Adipocyte (in vitro differentiated cells): ENCODE measurements at regions not wholly inside any gene's neighbourhood (a gene's known extent, or its start where the extent isn't known, plus 50 kb on each side); places are given as distances from the start of the nearest gene placed in this dataset.

Source experiments
- DNase-seq: peaks from one replicate; pipeline ENCODE4 v3.0.0-alpha.2; 2015; ENCODE audit warnings: low read depth
- H3K27me3 ChIP-seq: replicated peaks from 2 replicates; pipeline ENCODE4 v1.7.0; 2013; ENCODE audit warnings: mild to moderate bottlenecking, low read length, moderate library complexity; ENCODE audit not compliant: control insufficient read depth, insufficient read depth
- H3K36me3 ChIP-seq: 2 replicates; pipeline ENCODE4 v1.7.0; 2013; ENCODE audit warnings: low read length, mild to moderate bottlenecking, moderate library complexity; ENCODE audit not compliant: control insufficient read depth, insufficient read depth, severe bottlenecking
- H3K4me1 ChIP-seq: 2 replicates; pipeline ENCODE4 v1.7.0; 2013; ENCODE audit warnings: mild to moderate bottlenecking, low read length, moderate library complexity; ENCODE audit not compliant: control insufficient read depth, insufficient read depth
- H3K4me3 ChIP-seq: 2 replicates; pipeline ENCODE4 v1.7.0; 2013; ENCODE audit warnings: mild to moderate bottlenecking, low read length, moderate library complexity
- H3K9ac ChIP-seq: 2 replicates; pipeline ENCODE4 v1.7.0; 2013; ENCODE audit warnings: mild to moderate bottlenecking, low read length, moderate library complexity
- H3K9me3 ChIP-seq: 2 replicates; pipeline ENCODE4 v1.7.0; 2013; ENCODE audit warnings: mild to moderate bottlenecking, low read length, moderate library complexity; ENCODE audit not compliant: control insufficient read depth

DNA sequence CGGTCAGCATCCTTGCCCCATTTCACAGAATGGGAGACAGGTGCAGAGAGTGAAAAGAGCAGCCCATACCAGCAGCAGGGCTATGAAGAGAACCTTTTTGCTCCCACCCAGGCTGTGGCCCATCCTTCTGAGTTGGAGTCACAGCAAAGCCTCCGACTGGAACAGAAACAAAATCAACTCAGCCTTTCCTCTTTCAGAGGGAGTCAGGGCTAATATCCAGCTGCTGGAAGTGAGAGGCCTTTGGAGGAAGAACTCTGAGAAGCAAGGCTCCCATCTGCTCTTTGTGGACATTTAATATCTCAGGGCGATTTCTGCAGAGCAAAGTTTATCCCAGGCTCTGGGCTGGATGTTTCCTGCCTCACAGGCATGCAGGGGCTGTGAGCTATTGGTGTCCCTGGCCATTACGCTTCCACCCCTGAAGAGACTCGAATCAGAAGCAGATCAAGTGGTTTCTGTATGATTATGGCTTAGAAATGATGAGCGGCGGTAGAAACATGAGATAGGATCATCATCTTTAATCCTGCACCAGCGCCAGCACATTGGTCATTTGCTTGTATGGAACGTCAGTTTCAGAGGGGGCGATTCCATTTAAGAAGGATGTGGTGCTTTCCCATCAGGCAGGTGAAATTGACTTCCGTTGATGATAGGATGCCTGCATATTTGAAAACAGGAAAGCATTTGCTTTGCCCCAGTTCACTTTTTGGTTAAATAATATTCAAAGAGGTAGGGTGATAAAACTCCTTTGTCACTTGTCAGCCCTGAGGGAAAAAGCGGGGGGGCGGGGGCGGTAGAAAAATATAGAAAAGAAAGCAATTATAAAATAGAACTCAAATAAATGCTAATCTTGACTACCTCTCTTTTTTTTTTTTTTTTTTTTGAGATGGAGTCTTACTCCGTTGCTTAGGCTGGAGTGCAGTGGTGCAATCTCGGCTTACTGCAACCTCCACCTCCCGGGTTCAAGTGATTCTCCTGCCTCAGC lies 152.4 kb downstream of the LRRC30 start:
- no peak for DNase-seq
- peaks cover 9% of the 10 kb centered on the region for H3K9me3 ChIP-seq

DNA sequence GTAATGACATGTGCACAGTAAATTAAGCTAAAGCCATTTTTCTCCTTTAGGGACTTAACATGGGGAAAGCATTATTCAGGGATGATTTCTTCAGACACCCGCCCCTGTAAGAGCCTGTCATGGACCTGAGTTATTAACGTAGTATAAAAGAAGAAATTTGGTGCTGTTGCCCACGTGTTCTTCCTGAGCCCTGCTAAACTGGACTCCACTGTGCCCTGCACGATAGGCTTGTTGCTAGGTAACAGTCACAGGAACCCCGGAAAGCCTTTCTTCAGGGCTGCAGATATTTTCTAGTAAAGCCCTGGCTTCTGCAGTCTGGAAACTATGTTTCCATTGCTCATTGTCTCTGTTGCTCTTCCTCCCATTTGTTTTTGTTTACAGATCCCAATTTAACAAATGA lies 157.9 kb downstream of the LRRC30 start:
- Histone ChIP-seq H3K9ac (no peak overlapping the region), H3K4me1 (peaks cover 11% of the 10 kb centered on the region), H3K27me3 (peaks cover 31% of the 10 kb centered on the region), H3K9me3 (peaks cover 9% of the 10 kb centered on the region), H3K36me3 (no peaks in the 10 kb centered on the region), H3K4me3 (no peak overlapping the region)
- DNase-seq = no peak

More for the DNA sequence above, 152.4 kb downstream of the LRRC30 start:
- peaks cover 59% of the 10 kb centered on the region for H3K27me3 ChIP-seq
- H3K4me3 ChIP-seq = no peak overlapping the region
- no peaks in the 10 kb centered on the region for H3K4me1 ChIP-seq
- no peaks in the 10 kb centered on the region for H3K36me3 ChIP-seq
- no peak overlapping the region for H3K9ac ChIP-seq

DNA sequence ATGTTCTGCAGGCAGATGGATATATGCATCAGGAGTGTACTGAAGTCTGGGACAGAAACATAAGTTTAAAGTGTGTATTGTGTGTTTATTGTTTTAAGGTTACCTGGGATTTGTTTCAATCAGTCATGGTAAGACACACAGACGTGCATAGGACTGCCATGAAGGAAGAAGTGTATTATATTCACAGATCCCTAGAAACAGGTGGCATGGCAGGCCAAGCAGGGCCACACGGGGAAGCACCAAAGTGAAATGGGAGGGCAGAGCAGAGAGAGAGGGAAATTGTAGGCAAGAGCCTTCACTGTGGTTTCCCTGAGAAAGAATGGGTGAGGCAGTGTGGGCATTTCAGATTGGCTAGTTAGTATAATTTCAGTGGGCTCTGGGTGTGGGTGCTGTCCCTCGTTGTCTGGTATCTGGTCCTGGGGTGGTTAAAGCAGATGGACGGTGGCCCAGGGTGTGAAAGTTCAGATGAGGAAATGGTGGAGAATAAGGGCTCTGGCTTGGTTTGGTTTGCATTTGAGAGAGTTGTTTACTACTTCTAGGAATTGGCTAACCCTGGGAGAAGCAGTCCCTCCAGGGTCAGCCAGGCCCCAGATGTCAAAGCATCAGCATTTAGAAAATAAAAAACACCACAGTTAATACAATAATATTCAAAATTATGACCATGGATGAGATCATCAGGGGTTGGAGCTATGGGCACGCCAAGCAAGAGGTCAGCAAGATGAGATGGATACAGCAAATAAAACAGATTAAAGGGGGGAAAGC lies 160.0 kb downstream of the LRRC30 start:
- Histone ChIP-seq H3K9me3 (peaks cover 8% of the 10 kb centered on the region), H3K36me3 (no peaks in the 10 kb centered on the region), H3K27me3 (peaks cover 20% of the 10 kb centered on the region), H3K4me3 (no peak overlapping the region), H3K4me1 (peaks cover 11% of the 10 kb centered on the region), H3K9ac (no peak overlapping the region)
- no peak for DNase-seq

DNA sequence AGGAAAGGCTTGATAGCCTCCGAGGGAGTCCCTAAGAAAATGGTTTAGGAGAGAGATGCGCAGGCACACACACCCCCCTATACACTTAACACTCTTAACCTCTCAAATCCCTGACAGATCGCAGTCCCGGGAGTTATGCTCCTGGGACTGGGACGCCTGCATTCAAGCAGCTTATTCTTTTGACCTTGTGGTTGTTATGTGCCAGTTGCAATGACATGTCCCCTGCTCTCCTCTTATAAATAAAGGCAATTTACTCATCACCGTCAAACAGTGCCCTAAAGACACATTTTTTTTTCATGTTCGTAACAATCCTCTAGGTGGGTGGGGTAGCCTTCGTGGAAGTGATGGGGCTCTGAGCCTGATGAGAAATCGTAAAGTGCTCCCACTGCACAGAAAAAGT lies 162.2 kb downstream of the LRRC30 start:
- DNase-seq = no peak
- Histone ChIP-seq H3K4me3 (no peak overlapping the region), H3K36me3 (no peaks in the 10 kb centered on the region), H3K9ac (no peak overlapping the region), H3K4me1 (peaks cover 11% of the 10 kb centered on the region), H3K9me3 (no peaks in the 10 kb centered on the region), H3K27me3 (peaks cover 11% of the 10 kb centered on the region)

DNA sequence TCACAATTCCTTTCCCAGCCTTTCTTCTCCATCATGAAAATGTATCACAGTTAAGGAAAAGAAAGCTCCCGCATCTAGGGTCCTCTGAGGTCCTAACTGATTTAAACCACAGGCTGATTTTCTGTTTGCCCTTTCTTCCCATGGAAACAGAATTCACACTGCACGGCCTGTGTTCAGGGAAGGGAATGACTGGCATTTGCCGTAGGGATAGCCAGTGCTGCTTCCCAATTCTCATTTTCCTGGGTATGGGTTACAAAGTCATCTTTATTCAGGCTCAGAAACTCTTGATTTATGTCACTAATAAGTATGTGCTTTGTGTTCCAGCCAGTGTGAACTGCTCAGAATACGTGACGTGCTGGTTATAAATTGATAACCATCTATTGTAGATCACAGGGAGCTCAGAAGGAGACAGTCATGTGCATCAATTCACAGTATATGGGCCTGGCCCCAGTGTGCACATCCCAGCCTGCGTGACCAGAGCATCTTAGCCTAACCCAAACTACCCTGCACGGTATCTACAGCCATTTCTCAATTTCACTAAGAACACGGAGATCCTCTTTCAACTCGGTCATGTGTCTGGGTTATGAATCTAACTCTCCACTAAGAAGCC lies 163.3 kb downstream of the LRRC30 start:
- H3K4me1 ChIP-seq = peaks cover 11% of the 10 kb centered on the region
- no peaks in the 10 kb centered on the region for H3K9me3 ChIP-seq
- H3K36me3 ChIP-seq = no peaks in the 10 kb centered on the region
- DNase-seq = no peak
- no peak overlapping the region for H3K9ac ChIP-seq
- peaks cover 6% of the 10 kb centered on the region for H3K27me3 ChIP-seq
- no peak overlapping the region for H3K4me3 ChIP-seq

DNA sequence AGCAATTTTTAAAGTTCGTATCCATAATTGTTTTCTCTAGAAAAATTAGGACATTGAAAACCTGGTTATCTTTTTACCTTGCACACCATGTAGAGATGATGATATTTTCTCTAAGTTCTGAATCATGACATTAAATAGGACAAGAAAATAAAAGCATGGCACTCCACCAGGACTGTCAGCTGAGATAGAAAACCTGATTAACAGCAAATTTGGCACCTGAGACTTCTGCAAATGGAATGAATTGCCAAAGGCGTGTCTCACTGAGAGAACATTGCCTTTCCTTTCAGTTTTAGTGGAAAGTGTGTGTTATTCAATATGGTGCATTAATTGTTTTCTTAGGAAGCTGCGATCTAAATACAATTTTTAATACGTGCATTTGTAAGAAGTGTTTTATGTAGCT lies 164.7 kb downstream of the LRRC30 start:
- peaks cover 11% of the 10 kb centered on the region for H3K4me1 ChIP-seq
- DNase-seq = no peak
- peaks cover 5% of the 10 kb centered on the region for H3K27me3 ChIP-seq
- H3K36me3 ChIP-seq = no peaks in the 10 kb centered on the region
- no peak overlapping the region for H3K4me3 ChIP-seq
- no peaks in the 10 kb centered on the region for H3K9me3 ChIP-seq
- no peak overlapping the region for H3K9ac ChIP-seq

DNA sequence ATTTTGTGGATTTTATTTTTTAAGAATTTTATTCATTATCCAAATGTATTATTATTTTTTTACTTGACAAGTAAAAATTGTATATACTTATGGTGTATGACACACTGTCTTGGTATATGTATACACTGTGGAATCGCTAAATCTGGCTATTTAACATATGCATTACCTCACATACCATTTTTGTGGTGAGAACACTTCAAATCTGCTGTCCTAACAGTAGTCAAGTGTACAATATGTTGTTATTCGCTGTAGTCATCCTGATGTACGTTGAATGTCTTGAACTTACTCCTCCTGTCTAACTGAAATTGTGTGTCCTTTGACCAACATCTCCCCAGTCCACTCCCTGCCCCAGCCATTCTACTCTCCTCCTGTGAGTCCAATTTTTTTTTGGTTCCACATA lies 153.2 kb upstream of the PTPRM start:
- H3K27me3 ChIP-seq = no peaks in the 10 kb centered on the region
- peak overlapping the region; percentile 46 for H3K9ac ChIP-seq
- no peaks in the 10 kb centered on the region for H3K9me3 ChIP-seq
- H3K36me3 ChIP-seq = no peaks in the 10 kb centered on the region
- DNase-seq = no peak
- H3K4me1 ChIP-seq = peaks cover 33% of the 10 kb centered on the region
- H3K4me3 ChIP-seq = no peak overlapping the region

DNA sequence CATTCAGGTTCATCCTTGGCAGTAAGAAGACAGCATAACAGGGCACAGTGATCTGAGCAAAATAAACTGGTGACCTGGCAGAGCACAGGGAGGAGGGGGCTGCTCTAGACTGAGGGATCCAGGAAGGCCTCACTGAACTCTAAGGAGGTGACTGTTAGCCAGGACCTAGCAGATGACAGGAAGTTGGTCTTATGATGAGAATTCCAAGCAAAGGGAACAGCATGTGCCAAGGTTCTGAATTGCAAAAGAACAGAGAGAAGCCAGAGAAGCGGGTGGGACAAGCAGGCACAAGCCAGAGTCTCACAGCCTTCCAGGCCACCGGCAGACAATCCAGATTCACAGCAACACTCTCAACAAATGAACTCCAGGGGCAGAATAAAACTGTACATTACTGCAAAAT lies 152.7 kb upstream of the PTPRM start:
- Histone ChIP-seq H3K9ac (peak overlapping the region; percentile 70), H3K4me1 (peaks cover 33% of the 10 kb centered on the region), H3K9me3 (no peaks in the 10 kb centered on the region), H3K4me3 (peak overlapping the region; percentile 28), H3K27me3 (no peaks in the 10 kb centered on the region), H3K36me3 (no peaks in the 10 kb centered on the region)
- peak; percentile 44 for DNase-seq

DNA sequence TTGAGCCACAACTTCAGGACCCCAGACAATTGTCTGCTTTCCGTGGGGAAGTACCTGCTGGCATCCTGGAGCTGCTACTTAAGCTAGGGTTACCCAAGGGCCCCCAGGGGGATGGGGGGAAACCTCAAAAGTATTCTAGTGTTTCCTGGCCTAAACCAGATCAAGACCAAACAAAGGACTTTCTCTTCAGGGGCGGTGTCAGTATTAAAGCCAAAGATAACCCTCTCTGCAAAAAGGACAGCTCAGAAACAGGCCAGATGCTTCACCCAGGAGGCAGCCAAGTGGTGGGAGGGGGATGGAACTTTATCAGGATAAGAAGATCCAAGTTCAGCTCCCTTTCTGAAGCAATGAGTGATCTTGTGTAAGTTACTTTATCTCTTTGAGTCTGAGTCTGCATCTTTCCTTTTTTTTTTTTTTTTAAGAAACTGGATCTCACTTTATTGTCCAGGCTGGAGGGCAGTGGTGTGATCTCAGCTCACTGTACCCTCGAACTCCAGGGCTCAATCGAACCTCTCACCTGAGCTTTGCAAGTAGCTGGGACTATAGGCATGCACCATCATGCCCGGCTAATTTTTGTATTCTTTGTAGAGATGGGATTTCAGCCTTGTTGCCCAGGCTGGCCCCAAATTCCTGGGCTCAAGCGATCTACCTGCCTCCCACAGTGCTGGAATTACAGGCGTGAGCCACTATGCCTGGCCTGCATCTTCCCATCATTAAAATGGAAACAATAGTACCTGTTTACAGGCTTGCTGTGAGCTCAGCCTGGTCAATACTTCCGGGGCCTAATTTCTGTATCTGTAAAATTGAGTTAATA lies 151.8 kb upstream of the PTPRM start:
- Histone ChIP-seq H3K4me1 (peaks cover 33% of the 10 kb centered on the region), H3K4me3 (peak overlapping the region; percentile 28), H3K9me3 (no peaks in the 10 kb centered on the region), H3K27me3 (no peaks in the 10 kb centered on the region), H3K36me3 (no peaks in the 10 kb centered on the region), H3K9ac (peak overlapping the region; percentile 70)
- no peak for DNase-seq

DNA sequence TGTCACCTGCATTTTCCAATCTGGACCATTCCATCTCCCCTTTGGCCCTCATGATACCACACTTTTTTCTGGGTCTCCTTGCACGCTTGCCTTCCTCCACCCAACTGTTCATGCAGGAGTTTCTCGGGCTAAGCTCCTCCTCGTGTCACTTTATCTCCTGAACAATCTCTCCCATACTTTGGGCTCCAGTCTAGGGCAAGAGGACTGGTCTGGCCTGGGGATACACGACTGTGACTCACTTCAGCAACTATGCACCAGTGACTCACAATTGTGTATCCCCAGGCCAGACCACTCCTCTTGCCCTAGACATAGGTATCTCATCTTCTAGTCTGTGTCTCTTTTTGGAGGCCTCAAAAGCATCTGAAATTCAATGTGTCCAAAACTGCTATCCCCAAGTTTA lies 149.4 kb upstream of the PTPRM start:
- DNase-seq = peak; percentile 57
- Histone ChIP-seq H3K36me3 (no peaks in the 10 kb centered on the region), H3K4me3 (no peak overlapping the region), H3K27me3 (no peaks in the 10 kb centered on the region), H3K9me3 (no peaks in the 10 kb centered on the region), H3K4me1 (peaks cover 33% of the 10 kb centered on the region), H3K9ac (no peak overlapping the region)
